ENCODE measurements at regions not wholly inside any gene's neighbourhood (a gene's known extent, or its start where the extent isn't known, plus 50 kb on each side); places are given as distances from the start of the nearest gene placed in this dataset.

- no peak for DNase-seq (ENCODE audit: low read depth in 4 of 4, low spot score in 3 of 4)
Measured at GRCh38 chr14:51145246-51145645, 50.3 kb upstream of the TRIM9 start.

GRCh38 chr14:51147183-51147582 lies 52.3 kb upstream of the TRIM9 start:
- no peak for DNase-seq (ENCODE audit: low read depth in 4 of 4, low spot score in 3 of 4)

- no peak for DNase-seq (ENCODE audit: low read depth in 4 of 4, low spot score in 3 of 4)
Measured at GRCh38 chr14:51155326-51155725, 60.4 kb upstream of the TRIM9 start.

- DNase-seq (ENCODE audit: low read depth in 4 of 4, low spot score in 3 of 4), result no peak
Measured at GRCh38 chr14:51157012-51157411, 62.1 kb upstream of the TRIM9 start.

GRCh38 chr14:51160871-51161270 lies 66.0 kb upstream of the TRIM9 start:
- DNase-seq (ENCODE audit: low read depth in 4 of 4, low spot score in 3 of 4), result no peak

- DNase-seq (ENCODE audit: low read depth in 4 of 4, low spot score in 3 of 4), result no peak
Measured at GRCh38 chr14:51165415-51165814, 70.5 kb upstream of the TRIM9 start.

GRCh38 chr14:51167587-51168214 lies 72.3 kb upstream of the TMX1 start:
- no peak for DNase-seq (ENCODE audit: low read depth in 4 of 4, low spot score in 3 of 4)

- no peak for DNase-seq (ENCODE audit: low read depth in 4 of 4, low spot score in 3 of 4)
Measured at GRCh38 chr14:51168215-51168613, 71.8 kb upstream of the TMX1 start.

GRCh38 chr14:51173863-51174262 lies 66.2 kb upstream of the TMX1 start:
- no peak for DNase-seq (ENCODE audit: low read depth in 4 of 4, low spot score in 3 of 4)

GRCh38 chr14:51176839-51177238 lies 63.2 kb upstream of the TMX1 start:
- DNase-seq (ENCODE audit: low read depth in 4 of 4, low spot score in 3 of 4), result peak in 2 of 4 donors; percentile 12 to 44

GRCh38 chr14:51180577-51180976 lies 59.5 kb upstream of the TMX1 start:
- DNase-seq (ENCODE audit: low read depth in 4 of 4, low spot score in 3 of 4), result no peak

GRCh38 chr14:51182131-51182565 lies 57.9 kb upstream of the TMX1 start:
- DNase-seq (ENCODE audit: low read depth in 4 of 4, low spot score in 3 of 4), result no peak

GRCh38 chr14:51185180-51185579 lies 54.9 kb upstream of the TMX1 start:
- DNase-seq (ENCODE audit: low read depth in 4 of 4, low spot score in 3 of 4), result no peak

- DNase-seq (ENCODE audit: low read depth in 4 of 4, low spot score in 3 of 4), result no peak
Measured at GRCh38 chr14:51185754-51186153, 54.3 kb upstream of the TMX1 start.

- no peak for DNase-seq (ENCODE audit: low read depth in 4 of 4, low spot score in 3 of 4)
Measured at GRCh38 chr14:51188566-51189185, 51.4 kb upstream of the TMX1 start.

GRCh38 chr14:51189600-51190376 lies 50.3 kb upstream of the TMX1 start:
- no peak for DNase-seq (ENCODE audit: low read depth in 4 of 4, low spot score in 3 of 4)
